ENCODE measurements at regions not wholly inside any gene's neighbourhood (a gene's known extent, or its start where the extent isn't known, plus 50 kb on each side); places are given as distances from the start of the nearest gene placed in this dataset.

- Histone ChIP-seq H3K9me3 (ENCODE audit: control insufficient read depth, low read depth, low read length) (peaks cover 3% of the 10 kb centered on the region), H3K36me3 (ENCODE audit: control insufficient read depth, low read depth, low read length) (no peaks in the 10 kb centered on the region), H3K4me3 (ENCODE audit: low read length) (no peak overlapping the region), H3K27ac (ENCODE audit: low read length) (no peak overlapping the region), H3K27me3 (ENCODE audit: control insufficient read depth, insufficient read depth, low read length) (no peaks in the 10 kb centered on the region), H3K9ac (ENCODE audit: low read length) (no peak overlapping the region), H3K4me1 (ENCODE audit: control insufficient read depth, low read depth, low read length) (no peaks in the 10 kb centered on the region)
These were observed 185.1 kb downstream of the INHBA start for GRCh38 chr7:41517771-41518170.

- Histone ChIP-seq H3K9me3 (ENCODE audit: control insufficient read depth, low read depth, low read length) (no peaks in the 10 kb centered on the region), H3K4me1 (ENCODE audit: control insufficient read depth, low read depth, low read length) (no peaks in the 10 kb centered on the region), H3K9ac (ENCODE audit: low read length) (no peak overlapping the region), H3K27me3 (ENCODE audit: control insufficient read depth, insufficient read depth, low read length) (no peaks in the 10 kb centered on the region), H3K36me3 (ENCODE audit: control insufficient read depth, low read depth, low read length) (no peaks in the 10 kb centered on the region), H3K4me3 (ENCODE audit: low read length) (no peak overlapping the region), H3K27ac (ENCODE audit: low read length) (no peak overlapping the region)
These were observed 194.1 kb downstream of the INHBA start for GRCh38 chr7:41508755-41509154.

- H3K27me3 ChIP-seq (ENCODE audit: control insufficient read depth, insufficient read depth, low read length) = no peaks in the 10 kb centered on the region
- H3K4me3 ChIP-seq (ENCODE audit: low read length) = no peak overlapping the region
- H3K9me3 ChIP-seq (ENCODE audit: control insufficient read depth, low read depth, low read length) = no peaks in the 10 kb centered on the region
- no peak overlapping the region for H3K27ac ChIP-seq (ENCODE audit: low read length)
- no peak overlapping the region for H3K9ac ChIP-seq (ENCODE audit: low read length)
- no peaks in the 10 kb centered on the region for H3K36me3 ChIP-seq (ENCODE audit: control insufficient read depth, low read depth, low read length)
- H3K4me1 ChIP-seq (ENCODE audit: control insufficient read depth, low read depth, low read length) = no peaks in the 10 kb centered on the region
These were observed 195.1 kb downstream of the INHBA start for GRCh38 chr7:41507686-41508268.

GRCh38 chr7:41504214-41504980 is 198.5 kb downstream of the INHBA start:
- Histone ChIP-seq H3K4me3 (ENCODE audit: low read length) (no peak overlapping the region), H3K4me1 (ENCODE audit: control insufficient read depth, low read depth, low read length) (no peaks in the 10 kb centered on the region), H3K27me3 (ENCODE audit: control insufficient read depth, insufficient read depth, low read length) (no peaks in the 10 kb centered on the region), H3K36me3 (ENCODE audit: control insufficient read depth, low read depth, low read length) (no peaks in the 10 kb centered on the region), H3K9me3 (ENCODE audit: control insufficient read depth, low read depth, low read length) (no peaks in the 10 kb centered on the region), H3K27ac (ENCODE audit: low read length) (no peak overlapping the region), H3K9ac (ENCODE audit: low read length) (no peak overlapping the region)

GRCh38 chr7:41503438-41503837 is 199.5 kb downstream of the INHBA start:
- Histone ChIP-seq H3K27me3 (ENCODE audit: control insufficient read depth, insufficient read depth, low read length) (no peaks in the 10 kb centered on the region), H3K9ac (ENCODE audit: low read length) (no peak overlapping the region), H3K36me3 (ENCODE audit: control insufficient read depth, low read depth, low read length) (no peaks in the 10 kb centered on the region), H3K27ac (ENCODE audit: low read length) (no peak overlapping the region), H3K4me1 (ENCODE audit: control insufficient read depth, low read depth, low read length) (no peaks in the 10 kb centered on the region), H3K4me3 (ENCODE audit: low read length) (no peak overlapping the region), H3K9me3 (ENCODE audit: control insufficient read depth, low read depth, low read length) (no peaks in the 10 kb centered on the region)

GRCh38 chr7:41501466-41501865 is 201.4 kb downstream of the INHBA start:
- H3K9me3 ChIP-seq (ENCODE audit: control insufficient read depth, low read depth, low read length) = no peaks in the 10 kb centered on the region
- H3K36me3 ChIP-seq (ENCODE audit: control insufficient read depth, low read depth, low read length) = no peaks in the 10 kb centered on the region
- no peak overlapping the region for H3K4me3 ChIP-seq (ENCODE audit: low read length)
- H3K4me1 ChIP-seq (ENCODE audit: control insufficient read depth, low read depth, low read length) = no peaks in the 10 kb centered on the region
- H3K27me3 ChIP-seq (ENCODE audit: control insufficient read depth, insufficient read depth, low read length) = no peaks in the 10 kb centered on the region
- H3K27ac ChIP-seq (ENCODE audit: low read length) = no peak overlapping the region
- no peak overlapping the region for H3K9ac ChIP-seq (ENCODE audit: low read length)

- H3K9me3 ChIP-seq (ENCODE audit: control insufficient read depth, low read depth, low read length) = no peaks in the 10 kb centered on the region
- H3K4me1 ChIP-seq (ENCODE audit: control insufficient read depth, low read depth, low read length) = no peaks in the 10 kb centered on the region
- no peaks in the 10 kb centered on the region for H3K27me3 ChIP-seq (ENCODE audit: control insufficient read depth, insufficient read depth, low read length)
- H3K4me3 ChIP-seq (ENCODE audit: low read length) = no peak overlapping the region
- H3K9ac ChIP-seq (ENCODE audit: low read length) = no peak overlapping the region
- no peak overlapping the region for H3K27ac ChIP-seq (ENCODE audit: low read length)
- H3K36me3 ChIP-seq (ENCODE audit: control insufficient read depth, low read depth, low read length) = no peaks in the 10 kb centered on the region
These were observed 201.9 kb downstream of the INHBA start for GRCh38 chr7:41501006-41501405.

GRCh38 chr7:41492603-41493002 is 210.3 kb downstream of the INHBA start:
- no peaks in the 10 kb centered on the region for H3K9me3 ChIP-seq (ENCODE audit: control insufficient read depth, low read depth, low read length)
- H3K36me3 ChIP-seq (ENCODE audit: control insufficient read depth, low read depth, low read length) = no peaks in the 10 kb centered on the region
- H3K4me1 ChIP-seq (ENCODE audit: control insufficient read depth, low read depth, low read length) = no peaks in the 10 kb centered on the region
- H3K4me3 ChIP-seq (ENCODE audit: low read length) = no peak overlapping the region
- H3K27me3 ChIP-seq (ENCODE audit: control insufficient read depth, insufficient read depth, low read length) = no peaks in the 10 kb centered on the region
- H3K27ac ChIP-seq (ENCODE audit: low read length) = no peak overlapping the region
- H3K9ac ChIP-seq (ENCODE audit: low read length) = no peak overlapping the region

GRCh38 chr7:41491883-41492471 is 210.9 kb downstream of the INHBA start:
- Histone ChIP-seq H3K36me3 (ENCODE audit: control insufficient read depth, low read depth, low read length) (no peaks in the 10 kb centered on the region), H3K27me3 (ENCODE audit: control insufficient read depth, insufficient read depth, low read length) (no peaks in the 10 kb centered on the region), H3K27ac (ENCODE audit: low read length) (no peak overlapping the region), H3K9me3 (ENCODE audit: control insufficient read depth, low read depth, low read length) (no peaks in the 10 kb centered on the region), H3K4me1 (ENCODE audit: control insufficient read depth, low read depth, low read length) (no peaks in the 10 kb centered on the region), H3K4me3 (ENCODE audit: low read length) (no peak overlapping the region), H3K9ac (ENCODE audit: low read length) (no peak overlapping the region)

- Histone ChIP-seq H3K9ac (ENCODE audit: low read length) (no peak overlapping the region), H3K4me3 (ENCODE audit: low read length) (no peak overlapping the region), H3K27ac (ENCODE audit: low read length) (no peak overlapping the region)
These were observed 211.6 kb downstream of the INHBA start for GRCh38 chr7:41491308-41491707.

GRCh38 chr7:41489885-41490284 is 213.0 kb downstream of the INHBA start:
- Histone ChIP-seq H3K27me3 (ENCODE audit: control insufficient read depth, insufficient read depth, low read length) (no peaks in the 10 kb centered on the region), H3K36me3 (ENCODE audit: control insufficient read depth, low read depth, low read length) (no peaks in the 10 kb centered on the region), H3K9ac (ENCODE audit: low read length) (no peak overlapping the region), H3K4me3 (ENCODE audit: low read length) (no peak overlapping the region), H3K27ac (ENCODE audit: low read length) (no peak overlapping the region), H3K9me3 (ENCODE audit: control insufficient read depth, low read depth, low read length) (no peaks in the 10 kb centered on the region), H3K4me1 (ENCODE audit: control insufficient read depth, low read depth, low read length) (no peaks in the 10 kb centered on the region)

More at GRCh38 chr7:41491308-41491707, 211.6 kb downstream of the INHBA start:
- H3K9me3 ChIP-seq (ENCODE audit: control insufficient read depth, low read depth, low read length) = no peaks in the 10 kb centered on the region
- H3K4me1 ChIP-seq (ENCODE audit: control insufficient read depth, low read depth, low read length) = no peaks in the 10 kb centered on the region
- no peaks in the 10 kb centered on the region for H3K36me3 ChIP-seq (ENCODE audit: control insufficient read depth, low read depth, low read length)
- no peaks in the 10 kb centered on the region for H3K27me3 ChIP-seq (ENCODE audit: control insufficient read depth, insufficient read depth, low read length)
